Ascending aorta (tissue), 2 donors: ENCODE measurements at regions not wholly inside any gene's neighbourhood (a gene's known extent, or its start where the extent isn't known, plus 50 kb on each side); places are given as distances from the start of the nearest gene placed in this dataset.

Experiments
- DNase-seq, 2 donors: peaks; one replicate each; pipeline ENCODE4 v3.0.0-alpha.2; 2019; ENCODE audit warnings: low spot score in 2 of 2
- H3K27ac ChIP-seq, 2 donors: fragments of 200-600 bp; sonication (generic); one replicate each; pipeline ENCODE4 v1.5.1; 2016 to 2017; ENCODE audit warnings: mild to moderate bottlenecking in 1 of 2
- H3K27me3 ChIP-seq: fragments of 200-600 bp; sonication (generic); one replicate; pipeline ENCODE4 v1.5.1; 2017
- H3K36me3 ChIP-seq, 2 donors: fragments of 200-600 bp; sonication (generic); one replicate each; pipeline ENCODE4 v1.5.1; 2016
- H3K4me1 ChIP-seq, 2 donors: fragments of 200-600 bp; sonication (generic); one replicate each; pipeline ENCODE4 v1.5.1; 2016 to 2017; ENCODE audit warnings: mild to moderate bottlenecking in 1 of 2
- H3K4me3 ChIP-seq, 2 donors: fragments of 200-600 bp; sonication (generic); one replicate each; pipeline ENCODE4 v1.5.1; 2016 to 2017; ENCODE audit warnings: mild to moderate bottlenecking in 1 of 2
- H3K9me3 ChIP-seq, 2 donors: fragments of 200-600 bp; sonication (generic); one replicate each; pipeline ENCODE4 v1.5.1; 2016
- CTCF ChIP-seq, 3 experiments: fragments of 200-600 bp in 2 of 3; fragments of 450-650 bp in 1 of 3; sonication (generic) in 2 of 3; IDR thresholded peaks; one replicate each; pipeline ENCODE4 v1.5.1; 2016 to 2019; ENCODE audit warnings: antibody characterized with exemption in 3 of 3, mild to moderate bottlenecking in 1 of 3, moderate library complexity in 1 of 3
- intact Hi-C: fragments of 100-400 bp; cut with DNase I; formaldehyde crosslinking; loops from one replicate; pipeline ENCODE4 v1.15.1; 2023

GRCh38 chr3:59392116-59392515 lies 342.3 kb upstream of the CFAP20DC start:
- Histone ChIP-seq H3K4me1 (no peaks in the 10 kb centered on the region), H3K27ac (no peak overlapping the region), H3K36me3 (no peaks in the 10 kb centered on the region), H3K9me3 (no peaks in the 10 kb centered on the region), H3K27me3 (no peaks in the 10 kb centered on the region), H3K4me3 (no peak overlapping the region)
- no peak for DNase-seq
- no peak for TF ChIP-seq CTCF (IDR thresholded peaks at IDR 0.05)
- intact Hi-C loops, result no loop called here

GRCh38 chr3:59391131-59391530 lies 341.3 kb upstream of the CFAP20DC start:
- no peaks in the 10 kb centered on the region for H3K4me1 ChIP-seq
- no peak for DNase-seq
- H3K36me3 ChIP-seq, result no peaks in the 10 kb centered on the region
- no peak overlapping the region for H3K27ac ChIP-seq
- intact Hi-C loops, result no loop called here
- no peaks in the 10 kb centered on the region for H3K9me3 ChIP-seq
- no peak for TF ChIP-seq CTCF (IDR thresholded peaks at IDR 0.05)
- no peak overlapping the region for H3K4me3 ChIP-seq
- H3K27me3 ChIP-seq, result no peaks in the 10 kb centered on the region

- no peak overlapping the region for H3K4me3 ChIP-seq
- no peaks in the 10 kb centered on the region for H3K9me3 ChIP-seq
- no peak overlapping the region for H3K27ac ChIP-seq
- DNase-seq, result no peak
- H3K4me1 ChIP-seq, result no peaks in the 10 kb centered on the region
- no peaks in the 10 kb centered on the region for H3K27me3 ChIP-seq
- H3K36me3 ChIP-seq, result no peaks in the 10 kb centered on the region
- TF ChIP-seq CTCF (IDR thresholded peaks at IDR 0.05), result no peak
- intact Hi-C loops, result no loop called here
These were observed 338.9 kb upstream of the CFAP20DC start for GRCh38 chr3:59388555-59389270.

GRCh38 chr3:59386165-59386564 lies 336.3 kb upstream of the CFAP20DC start:
- intact Hi-C loops, result no loop called here
- no peaks in the 10 kb centered on the region for H3K9me3 ChIP-seq
- no peaks in the 10 kb centered on the region for H3K36me3 ChIP-seq
- no peak overlapping the region for H3K27ac ChIP-seq
- H3K4me3 ChIP-seq, result no peak overlapping the region
- no peaks in the 10 kb centered on the region for H3K27me3 ChIP-seq
- no peak for TF ChIP-seq CTCF (IDR thresholded peaks at IDR 0.05)
- DNase-seq, result no peak
- no peaks in the 10 kb centered on the region for H3K4me1 ChIP-seq

- DNase-seq, result no peak
- no peaks in the 10 kb centered on the region for H3K36me3 ChIP-seq
- H3K9me3 ChIP-seq, result no peaks in the 10 kb centered on the region
- intact Hi-C loops, result no loop called here
- no peak for TF ChIP-seq CTCF (IDR thresholded peaks at IDR 0.05)
- H3K4me3 ChIP-seq, result no peak overlapping the region
- H3K4me1 ChIP-seq, result no peaks in the 10 kb centered on the region
- no peak overlapping the region for H3K27ac ChIP-seq
- H3K27me3 ChIP-seq, result no peaks in the 10 kb centered on the region
These were observed 335.7 kb upstream of the CFAP20DC start for GRCh38 chr3:59385547-59385946.

GRCh38 chr3:59381282-59381681 lies 331.5 kb upstream of the CFAP20DC start:
- DNase-seq, result no peak
- no peaks in the 10 kb centered on the region for H3K4me1 ChIP-seq
- H3K27me3 ChIP-seq, result no peaks in the 10 kb centered on the region
- H3K27ac ChIP-seq, result no peak overlapping the region
- no peaks in the 10 kb centered on the region for H3K36me3 ChIP-seq
- no peaks in the 10 kb centered on the region for H3K9me3 ChIP-seq
- no peak overlapping the region for H3K4me3 ChIP-seq
- intact Hi-C loops, result no loop called here
- TF ChIP-seq CTCF (IDR thresholded peaks at IDR 0.05), result no peak
